Peyer's patch (tissue), 4 donors: ENCODE measurements at regions not wholly inside any gene's neighbourhood (a gene's known extent, or its start where the extent isn't known, plus 50 kb on each side); places are given as distances from the start of the nearest gene placed in this dataset.

ENCODE experiments used
- DNase-seq, 3 donors: peaks; one replicate each; pipeline ENCODE4 v3.0.0-alpha.2; 2017 to 2019
- H3K27ac ChIP-seq, 4 donors: fragments of 200-600 bp; sonication (generic); one replicate each; pipeline ENCODE4 v1.5.1; 2016 to 2019
- H3K27me3 ChIP-seq, 2 donors: fragments of 200-600 bp; sonication (generic); one replicate each; pipeline ENCODE4 v1.5.1; 2019
- H3K36me3 ChIP-seq, 3 donors: fragments of 200-600 bp; sonication (generic); one replicate each; pipeline ENCODE4 v1.5.1; 2016 to 2019
- H3K4me1 ChIP-seq, 4 donors: fragments of 200-600 bp; sonication (generic); one replicate each; pipeline ENCODE4 v1.5.1; 2016 to 2019
- H3K4me3 ChIP-seq, 4 donors: fragments of 200-600 bp; sonication (generic); 1 replicate in 3 of 4; 2 replicates in 1 of 4; pipeline ENCODE4 v1.5.1; 2016 to 2019; ENCODE audit warnings: mild to moderate bottlenecking in 1 of 4
- H3K9me3 ChIP-seq, 4 donors: fragments of 200-600 bp; sonication (generic); one replicate each; pipeline ENCODE4 v1.5.1; 2016 to 2019; ENCODE audit warnings: mild to moderate bottlenecking in 1 of 4
- POLR2A ChIP-seq, 2 donors: fragments of 450-650 bp; IDR thresholded peaks; one replicate each; pipeline ENCODE4 v1.5.1; 2017; ENCODE audit warnings: antibody characterized with exemption in 2 of 2, mild to moderate bottlenecking in 2 of 2, moderate library complexity in 2 of 2
- TF ChIP-seq, protein P1 (sequence below), 6 experiments: fragments of 450-650 bp in 4 of 6; fragments of 200-600 bp in 2 of 6; sonication (generic) in 1 of 6; IDR thresholded peaks; one replicate each; pipeline ENCODE4 v1.5.1; 2017 to 2019; ENCODE audit warnings: antibody characterized with exemption in 6 of 6, mild to moderate bottlenecking in 3 of 6, moderate library complexity in 1 of 6

DNA sequence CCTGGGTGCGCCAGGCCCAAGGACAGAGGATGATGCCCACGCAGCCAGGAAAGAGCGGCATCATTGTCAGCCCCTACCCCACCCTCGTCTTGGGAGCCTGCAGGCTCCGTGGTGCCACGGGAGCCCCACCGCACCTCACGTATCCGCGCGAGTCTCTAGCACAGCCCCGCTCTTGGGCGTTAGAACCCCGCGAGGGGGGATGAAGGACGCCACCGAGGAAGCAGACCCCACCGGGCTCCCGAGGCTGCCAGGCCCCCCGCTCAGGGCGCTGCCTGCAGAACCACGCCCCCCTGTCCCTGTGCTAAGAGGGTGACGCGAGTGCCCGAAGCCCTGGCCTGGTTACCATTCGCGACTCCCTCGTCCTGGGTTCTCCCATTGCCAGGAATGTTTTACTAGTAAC, 52.3 kb upstream of the MS4A8 start:
- Histone ChIP-seq H3K27me3 (no peaks in the 10 kb centered on the region), H3K27ac (no peak overlapping the region), H3K4me3 (no peak overlapping the region), H3K9me3 (peaks cover 0 to 4% (median 0%) of the 10 kb centered on the region in 4 donors), H3K36me3 (no peaks in the 10 kb centered on the region), H3K4me1 (no peaks in the 10 kb centered on the region)
- DNase-seq = no peak
- TF ChIP-seq, protein P1, sequence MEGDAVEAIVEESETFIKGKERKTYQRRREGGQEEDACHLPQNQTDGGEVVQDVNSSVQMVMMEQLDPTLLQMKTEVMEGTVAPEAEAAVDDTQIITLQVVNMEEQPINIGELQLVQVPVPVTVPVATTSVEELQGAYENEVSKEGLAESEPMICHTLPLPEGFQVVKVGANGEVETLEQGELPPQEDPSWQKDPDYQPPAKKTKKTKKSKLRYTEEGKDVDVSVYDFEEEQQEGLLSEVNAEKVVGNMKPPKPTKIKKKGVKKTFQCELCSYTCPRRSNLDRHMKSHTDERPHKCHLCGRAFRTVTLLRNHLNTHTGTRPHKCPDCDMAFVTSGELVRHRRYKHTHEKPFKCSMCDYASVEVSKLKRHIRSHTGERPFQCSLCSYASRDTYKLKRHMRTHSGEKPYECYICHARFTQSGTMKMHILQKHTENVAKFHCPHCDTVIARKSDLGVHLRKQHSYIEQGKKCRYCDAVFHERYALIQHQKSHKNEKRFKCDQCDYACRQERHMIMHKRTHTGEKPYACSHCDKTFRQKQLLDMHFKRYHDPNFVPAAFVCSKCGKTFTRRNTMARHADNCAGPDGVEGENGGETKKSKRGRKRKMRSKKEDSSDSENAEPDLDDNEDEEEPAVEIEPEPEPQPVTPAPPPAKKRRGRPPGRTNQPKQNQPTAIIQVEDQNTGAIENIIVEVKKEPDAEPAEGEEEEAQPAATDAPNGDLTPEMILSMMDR (IDR thresholded peaks at IDR 0.05) = no peak
- no peak for TF ChIP-seq POLR2A (IDR thresholded peaks at IDR 0.05)
